GM19239 (cell line): ENCODE measurements at regions not wholly inside any gene's neighbourhood (a gene's known extent, or its start where the extent isn't known, plus 50 kb on each side); places are given as distances from the start of the nearest gene placed in this dataset.

Experiments used
- DNase-seq: peaks from one replicate; pipeline ENCODE4 v3.0.0; 2011; ENCODE audit warnings: low spot score; ENCODE audit not compliant: insufficient read length
- FAIRE-seq: peaks from 2 replicates; lab custom pipeline; 2011; peaks lifted over from hg19 to GRCh38; lab: Jason Lieb, UNC

GRCh38 chr3:152051501-152052404, 178.3 kb downstream of the SUCNR1 start:
- FAIRE-seq (peak; percentile 44), DNase-seq (no peak)

- FAIRE-seq (no peak), DNase-seq (no peak)
Observed at GRCh38 chr3:152053866-152054265, 180.4 kb downstream of the SUCNR1 start.

- FAIRE-seq (no peak), DNase-seq (no peak)
Observed at GRCh38 chr3:152054315-152054714, 180.9 kb downstream of the SUCNR1 start.

GRCh38 chr3:152056073-152056472, 182.6 kb downstream of the SUCNR1 start:
- no peak for FAIRE-seq

GRCh38 chr3:152056481-152056880, 183.0 kb downstream of the SUCNR1 start:
- no peak for FAIRE-seq
- DNase-seq = no peak

More at GRCh38 chr3:152056073-152056472, 182.6 kb downstream of the SUCNR1 start:
- DNase-seq = no peak

- no peak for FAIRE-seq
Observed at GRCh38 chr3:152056987-152057386, 183.5 kb downstream of the SUCNR1 start.

GRCh38 chr3:152058856-152059255, 185.4 kb downstream of the SUCNR1 start:
- no peak for DNase-seq
- FAIRE-seq = no peak

More at GRCh38 chr3:152056987-152057386, 183.5 kb downstream of the SUCNR1 start:
- no peak for DNase-seq

GRCh38 chr3:152060701-152061100, 187.3 kb downstream of the SUCNR1 start:
- DNase-seq (no peak), FAIRE-seq (no peak)

GRCh38 chr3:152061296-152061695, 187.9 kb downstream of the SUCNR1 start:
- no peak for FAIRE-seq
- DNase-seq = no peak

GRCh38 chr3:152069871-152070270, 196.4 kb downstream of the SUCNR1 start:
- DNase-seq (no peak), FAIRE-seq (no peak)

- no peak for FAIRE-seq
Observed at GRCh38 chr3:152071315-152071714, 197.4 kb upstream of the MBNL1 start.

GRCh38 chr3:152071924-152072323, 196.8 kb upstream of the MBNL1 start:
- FAIRE-seq (peak; percentile 62), DNase-seq (peak; percentile 4)

More at GRCh38 chr3:152071315-152071714, 197.4 kb upstream of the MBNL1 start:
- no peak for DNase-seq

GRCh38 chr3:152073267-152073666, 195.5 kb upstream of the MBNL1 start:
- FAIRE-seq = no peak
- no peak for DNase-seq

- no peak for DNase-seq
- FAIRE-seq = no peak
Observed at GRCh38 chr3:152076148-152076547, 192.6 kb upstream of the MBNL1 start.

GRCh38 chr3:152079980-152080379, 188.7 kb upstream of the MBNL1 start:
- DNase-seq (no peak), FAIRE-seq (no peak)

- FAIRE-seq (no peak), DNase-seq (no peak)
Observed at GRCh38 chr3:152083135-152083534, 185.6 kb upstream of the MBNL1 start.

GRCh38 chr3:152084441-152085158, 184.1 kb upstream of the MBNL1 start:
- DNase-seq = no peak
- no peak for FAIRE-seq

- FAIRE-seq = no peak
- no peak for DNase-seq
Observed at GRCh38 chr3:152087153-152087552, 181.6 kb upstream of the MBNL1 start.

GRCh38 chr3:152089528-152089927, 179.2 kb upstream of the MBNL1 start:
- no peak for FAIRE-seq
- no peak for DNase-seq

- DNase-seq (no peak), FAIRE-seq (no peak)
Observed at GRCh38 chr3:152091725-152092124, 177.0 kb upstream of the MBNL1 start.

GRCh38 chr3:152093901-152094300, 174.8 kb upstream of the MBNL1 start:
- no peak for FAIRE-seq
- DNase-seq = no peak
